SK-N-SH (cell line): ENCODE measurements at regions not wholly inside any gene's neighbourhood (a gene's known extent, or its start where the extent isn't known, plus 50 kb on each side); places are given as distances from the start of the nearest gene placed in this dataset.

Experiments used
- CTCF ChIA-PET: fragments of 300-600, 350-600 bp; formaldehyde crosslinking; extraction: SDS; loops from one replicate; lab custom pipeline; 2021; lab: Yijun Ruan, JAX
- POLR2A ChIA-PET: fragments of 350-600 bp; sonication (Branson Sonifier 250); formaldehyde crosslinking; extraction: SDS; loops from one replicate; lab custom pipeline; 2020; ENCODE audit warnings: antibody characterized with exemption, inconsistent platforms; lab: Yijun Ruan, JAX
- DNase-seq: peaks from one replicate; pipeline ENCODE4 v3.0.0; 2012
- H2AFZ ChIP-seq: fragments of 200-600 bp; sonication (generic); 2 replicates; pipeline ENCODE4 v1.8.1; 2016; ENCODE audit warnings: antibody characterized with exemption, mild to moderate bottlenecking, low read depth
- H3F3A ChIP-seq: fragments of 200-600 bp; sonication (generic); replicated peaks from 2 replicates; pipeline ENCODE3; 2016; ENCODE audit warnings: antibody characterized with exemption, mild to moderate bottlenecking; ENCODE audit not compliant: insufficient read depth
- H3K27ac ChIP-seq, 2 experiments: fragments of 200-500 bp in 1 of 2; fragments of 200-600 bp in 1 of 2; sonication (Bioruptor generic) in 1 of 2; sonication (generic), shearing (Covaris generic) in 1 of 2; 2 replicates each; pipeline versions ENCODE4 v1.5.1 to v1.6.1; 2014 to 2016; ENCODE audit warnings: low read depth in 2 of 2, inconsistent platforms in 1 of 2, low read length in 1 of 2, mild to moderate bottlenecking in 1 of 2, mixed read lengths in 1 of 2
- H3K27me3 ChIP-seq: fragments of 200-600 bp; sonication (generic), shearing (Covaris generic); 2 replicates; pipeline ENCODE4 v1.6.1; 2016; ENCODE audit warnings: mixed run types; ENCODE audit not compliant: insufficient read depth
- H3K36me3 ChIP-seq, 2 experiments: fragments of 200-500 bp in 1 of 2; fragments of 200-600 bp in 1 of 2; sonication (Bioruptor generic) in 1 of 2; sonication (generic) in 1 of 2; replicated peaks in 1 of 2; 2 replicates each; pipeline versions ENCODE3 to v1.5.1; 2014 to 2016; ENCODE audit warnings: low read length in 1 of 2, mild to moderate bottlenecking in 1 of 2; ENCODE audit not compliant: insufficient read depth in 2 of 2, control insufficient read depth in 1 of 2
- H3K4me1 ChIP-seq, 2 experiments: fragments of 200-500 bp in 1 of 2; fragments of 200-600 bp in 1 of 2; sonication (Bioruptor generic) in 1 of 2; sonication (generic), shearing (Covaris generic) in 1 of 2; 2 replicates each; pipeline versions ENCODE4 v1.5.1 to v1.6.1; 2014 to 2016; ENCODE audit warnings: low read depth in 1 of 2, low read length in 1 of 2, mixed run types in 1 of 2; ENCODE audit not compliant: insufficient read depth in 2 of 2, control insufficient read depth in 1 of 2
- H3K4me2 ChIP-seq: fragments of 200-600 bp; sonication (generic), shearing (Covaris generic); 2 replicates; pipeline ENCODE4 v1.6.1; 2017; ENCODE audit warnings: mixed run types
- H3K4me3 ChIP-seq, 2 experiments: fragments of 200-500 bp in 1 of 2; fragments of 200-600 bp in 1 of 2; sonication (Bioruptor generic) in 1 of 2; sonication (generic), shearing (Covaris generic) in 1 of 2; 2 replicates each; pipeline versions ENCODE4 v1.5.1 to v1.8.1; 2014 to 2016; ENCODE audit warnings: low read depth in 2 of 2, inconsistent platforms in 1 of 2, low read length in 1 of 2, mild to moderate bottlenecking in 1 of 2, mixed read lengths in 1 of 2, moderate library complexity in 1 of 2
- H3K79me2 ChIP-seq: fragments of 200-600 bp; sonication (generic); 2 replicates; pipeline ENCODE4 v1.8.1; 2017; ENCODE audit warnings: mild to moderate bottlenecking; ENCODE audit not compliant: insufficient read depth
- H3K9ac ChIP-seq: fragments of 200-600 bp; sonication (generic); 2 replicates; pipeline ENCODE4 v1.6.1; 2017; ENCODE audit warnings: mixed run types
- H3K9me2 ChIP-seq: fragments of 200-600 bp; sonication (generic); 2 replicates; pipeline ENCODE4 v1.6.1; 2017; ENCODE audit warnings: mixed run types
- H3K9me3 ChIP-seq: fragments of 200-600 bp; sonication (generic); 2 replicates; pipeline ENCODE4 v1.6.1; 2017; ENCODE audit warnings: mixed run types, mild to moderate bottlenecking, moderate library complexity
- H4K20me1 ChIP-seq: fragments of 200-600 bp; sonication (generic); 2 replicates; pipeline ENCODE4 v1.6.1; 2017; ENCODE audit warnings: mild to moderate bottlenecking, mixed run types; ENCODE audit not compliant: insufficient read depth
- CTCF ChIP-seq: fragments of 200-600 bp; sonication (generic); IDR thresholded peaks from 2 replicates; pipeline ENCODE4 v1.6.1; 2017; ENCODE audit warnings: antibody characterized with exemption, mild to moderate bottlenecking, moderate library complexity
- ELF1 ChIP-seq: IDR thresholded peaks from 2 replicates; pipeline ENCODE4 v1.4.0; 2012
- EP300 ChIP-seq, 2 experiments: IDR thresholded peaks; 2 replicates each; pipeline versions ENCODE4 v1.4.0 to v1.6.1; 2012; ENCODE audit warnings: borderline replicate concordance in 1 of 2, low read depth in 1 of 2, low read length in 1 of 2
- EZH2phosphoT487 ChIP-seq: fragments of 200-600 bp; sonication (generic); IDR thresholded peaks from 2 replicates; pipeline ENCODE4 v1.6.1; 2017; ENCODE audit warnings: low read depth, mixed run types, mild to moderate bottlenecking, antibody characterized with exemption, moderate library complexity, borderline replicate concordance
- FOSL2 ChIP-seq: IDR thresholded peaks from 2 replicates; pipeline ENCODE4 v1.4.0; 2012; ENCODE audit warnings: low read depth, mild to moderate bottlenecking, moderate library complexity, borderline replicate concordance
- FOXJ3 ChIP-seq: sonication (generic); formaldehyde crosslinking; IDR thresholded peaks from 2 replicates; pipeline ENCODE4 v1.5.1; 2020; ENCODE audit warnings: mild to moderate bottlenecking, missing genetic modification reagents
- FOXM1 ChIP-seq: IDR thresholded peaks from 2 replicates; pipeline ENCODE4 v1.4.0; 2012; ENCODE audit warnings: low read depth, mild to moderate bottlenecking
- GATA2 ChIP-seq: sonication (generic); formaldehyde crosslinking; IDR thresholded peaks from 2 replicates; pipeline ENCODE4 v1.5.0; 2020; ENCODE audit warnings: mild to moderate bottlenecking, missing genetic modification reagents
- MEF2A ChIP-seq: IDR thresholded peaks from 2 replicates; pipeline ENCODE4 v1.4.0; 2012; ENCODE audit warnings: low read depth, borderline replicate concordance
- MXI1 ChIP-seq: IDR thresholded peaks from 2 replicates; pipeline ENCODE4 v1.6.1; 2012; ENCODE audit warnings: mild to moderate bottlenecking, low read depth, low read length, improper control_type of control experiment
- SIN3A ChIP-seq: IDR thresholded peaks from 2 replicates; pipeline ENCODE4 v1.6.1; 2012; ENCODE audit warnings: low read depth, mild to moderate bottlenecking, low read length, moderate library complexity, borderline replicate concordance
- TCF12 ChIP-seq: IDR thresholded peaks from 2 replicates; pipeline ENCODE4 v1.4.0; 2012
- USF1 ChIP-seq: IDR thresholded peaks from 2 replicates; pipeline ENCODE4 v1.4.0; 2012; ENCODE audit warnings: low read depth, borderline replicate concordance
- ZBTB33 ChIP-seq: IDR thresholded peaks from 2 replicates; pipeline ENCODE4 v1.4.0; 2012; ENCODE audit warnings: low read depth, borderline replicate concordance
- WGBS: methylation state at CpG from one replicate; pipeline ENCODE4 v1.1.6; 2017; ENCODE audit warnings: low lambda C conversion rate; 5-methylcytosine and 5-hydroxymethylcytosine counted together

- Histone ChIP-seq H3K4me1 (no peaks in the 10 kb centered on the region), H3K4me3 (no peak overlapping the region), H3K27me3 (no peaks in the 10 kb centered on the region), H3K27ac (no peak overlapping the region), H4K20me1 (no peaks in the 10 kb centered on the region), H3F3A (no peaks in the 10 kb centered on the region), H3K4me2 (no peak overlapping the region), H3K9me3 (no peaks in the 10 kb centered on the region), H3K9ac (no peak overlapping the region), H3K36me3 (peaks cover 0 to 15% of the 10 kb centered on the region in 2 experiments), H2AFZ (no peak overlapping the region), H3K9me2 (no peaks in the 10 kb centered on the region), H3K79me2 (no peaks in the 10 kb centered on the region)
- no peak for TF ChIP-seq FOSL2
- TF ChIP-seq GATA2 = no peak
- TF ChIP-seq SIN3A = no peak
- TF ChIP-seq TCF12 = no peak
- TF ChIP-seq FOXJ3 (CRISPR knock-in tag) = no peak
- TF ChIP-seq USF1 = no peak
- TF ChIP-seq MXI1 = no peak
- no peak for TF ChIP-seq CTCF
- TF ChIP-seq EZH2phosphoT487 = no peak
- TF ChIP-seq EP300 (IDR thresholded peaks at IDR 0.05; ENCODE audit: borderline replicate concordance in 1 of 2, low read depth in 1 of 2, low read length in 1 of 2) = no peak
- TF ChIP-seq FOXM1 = no peak
- no peak for TF ChIP-seq ZBTB33
- TF ChIP-seq MEF2A = no peak
- TF ChIP-seq ELF1 = no peak
- POLR2A ChIA-PET = no interaction called here
- WGBS = 88% methylated on average over 8 of the region's 11 CpGs
- CTCF ChIA-PET = interaction anchor here (1.0 kb wide), 2 partner anchors 12 to 46 kb away, joined by 3 read pairs; no protein-coding TSS in a partner anchor
- no peak for DNase-seq
These were observed 257.3 kb downstream of the GLI2 start for GRCh38 chr2:120992791-120993555.
